NCI-H2171 (cell line): ENCODE measurements at regions not wholly inside any gene's neighbourhood (a gene's known extent, or its start where the extent isn't known, plus 50 kb on each side); places are given as distances from the start of the nearest gene placed in this dataset.
"Not testable (repeated sequence)": the region's sequence is repeated elsewhere in the genome, so short reads cannot be mapped to it uniquely, and the experiment has no call there.

ENCODE experiments used
- DNase-seq: peaks from one replicate; lab custom pipeline; 2025; lab: John Stamatoyannopoulos, UW

- no peak for DNase-seq
Measured at GRCh38 chr6:27161115-27161514, 86.4 kb upstream of the PRSS16 start.

GRCh38 chr6:27161603-27161945 is 85.9 kb upstream of the PRSS16 start:
- no peak for DNase-seq

- peak; percentile 20 for DNase-seq
Measured at GRCh38 chr6:27161946-27162603, 85.4 kb upstream of the PRSS16 start.

GRCh38 chr6:27163834-27164233 is 83.7 kb upstream of the PRSS16 start:
- no peak for DNase-seq

- no peak for DNase-seq
Measured at GRCh38 chr6:27168108-27168507, 79.4 kb upstream of the PRSS16 start.

- DNase-seq: no peak
Measured at GRCh38 chr6:27168586-27169443, 78.7 kb upstream of the PRSS16 start.

- DNase-seq: not testable (repeated sequence)
Measured at GRCh38 chr6:27172524-27173231, 74.8 kb upstream of the PRSS16 start.

GRCh38 chr6:27173232-27173601 is 74.3 kb upstream of the PRSS16 start:
- DNase-seq: not testable (repeated sequence)

- no peak for DNase-seq
Measured at GRCh38 chr6:27174958-27175357, 72.5 kb upstream of the PRSS16 start.

GRCh38 chr6:27176096-27176495 is 71.4 kb upstream of the PRSS16 start:
- DNase-seq: no peak

- DNase-seq: peak; percentile 46
Measured at GRCh38 chr6:27176523-27177484, 70.7 kb upstream of the PRSS16 start.

GRCh38 chr6:27177485-27178406 is 69.8 kb upstream of the PRSS16 start:
- peak; percentile 55 for DNase-seq

GRCh38 chr6:27178407-27178730 is 69.1 kb upstream of the PRSS16 start:
- DNase-seq: no peak

- no peak for DNase-seq
Measured at GRCh38 chr6:27178860-27179259, 68.6 kb upstream of the PRSS16 start.

GRCh38 chr6:27183060-27183832 is 64.3 kb upstream of the PRSS16 start:
- no peak for DNase-seq

- DNase-seq: no peak
Measured at GRCh38 chr6:27187231-27188060, 60.1 kb upstream of the PRSS16 start.

GRCh38 chr6:27188061-27188884 is 59.2 kb upstream of the PRSS16 start:
- no peak for DNase-seq

GRCh38 chr6:27188885-27189418 is 58.5 kb upstream of the PRSS16 start:
- DNase-seq: peak; percentile 53
